SKM-1 treated with dmso at 0.1 percent for 144 hours (cell line): ENCODE measurements at regions not wholly inside any gene's neighbourhood (a gene's known extent, or its start where the extent isn't known, plus 50 kb on each side); places are given as distances from the start of the nearest gene placed in this dataset.
"Not testable (repeated sequence)": the region's sequence is repeated elsewhere in the genome, so short reads cannot be mapped to it uniquely, and the experiment has no call there.

Experiments used
- DNase-seq: peaks from one replicate; lab custom pipeline; 2025; ENCODE audit not compliant: unreplicated experiment; lab: John Stamatoyannopoulos, UW

DNA sequence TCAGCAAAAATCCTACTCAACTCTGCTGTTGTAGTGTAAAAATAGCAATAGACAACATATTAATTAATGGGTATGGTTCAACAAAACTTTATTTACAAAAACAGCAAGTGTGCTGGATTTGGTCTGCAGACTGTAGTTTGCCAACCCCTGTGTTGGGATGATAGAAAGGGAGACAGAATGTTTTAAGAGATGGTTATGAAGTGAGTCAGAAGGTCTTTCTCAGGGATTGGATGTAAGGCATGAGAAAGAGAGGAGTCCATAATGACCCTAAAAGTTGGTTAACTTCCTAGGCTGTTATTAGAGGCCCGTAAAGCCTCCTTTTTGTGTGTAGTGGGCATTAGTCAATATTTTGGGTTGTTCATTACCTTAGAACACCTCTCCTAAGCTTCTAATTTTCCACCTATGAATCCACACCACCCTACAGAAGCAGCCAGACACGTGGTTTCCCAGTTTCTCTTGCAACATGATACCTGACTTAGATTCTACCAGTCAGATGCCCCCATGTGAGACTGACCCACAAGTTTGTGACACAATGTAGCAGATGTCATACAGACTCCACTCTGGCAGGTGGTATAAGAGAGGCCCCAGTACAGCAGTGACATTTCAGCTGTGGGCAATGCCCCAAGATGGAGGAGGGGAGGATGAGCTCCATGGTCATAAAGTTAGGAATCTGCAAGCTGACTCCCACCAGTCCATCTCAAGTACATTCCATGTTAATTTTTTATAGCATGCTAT lies 1015.6 kb downstream of the KCNMA1 start:
- no peak for DNase-seq

DNA sequence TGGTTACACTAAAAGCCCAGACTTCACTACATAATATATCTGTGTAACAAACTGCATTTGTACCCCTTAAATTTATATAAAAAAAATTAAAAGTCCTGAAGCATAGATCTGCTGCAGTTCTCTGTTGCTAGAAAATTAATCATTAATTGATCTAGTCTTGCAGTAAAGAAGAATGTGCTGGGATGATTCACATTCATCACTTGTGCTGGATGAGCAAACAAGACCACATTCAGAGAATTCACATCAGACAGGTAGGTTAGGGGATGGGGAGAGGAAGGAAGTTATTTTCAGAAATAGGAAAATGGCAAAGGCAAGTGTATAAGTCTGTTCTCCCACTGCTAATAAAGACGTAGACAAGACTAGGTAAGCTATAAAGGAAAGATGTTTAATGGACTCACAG lies 1019.0 kb downstream of the KCNMA1 start:
- no peak for DNase-seq

DNA sequence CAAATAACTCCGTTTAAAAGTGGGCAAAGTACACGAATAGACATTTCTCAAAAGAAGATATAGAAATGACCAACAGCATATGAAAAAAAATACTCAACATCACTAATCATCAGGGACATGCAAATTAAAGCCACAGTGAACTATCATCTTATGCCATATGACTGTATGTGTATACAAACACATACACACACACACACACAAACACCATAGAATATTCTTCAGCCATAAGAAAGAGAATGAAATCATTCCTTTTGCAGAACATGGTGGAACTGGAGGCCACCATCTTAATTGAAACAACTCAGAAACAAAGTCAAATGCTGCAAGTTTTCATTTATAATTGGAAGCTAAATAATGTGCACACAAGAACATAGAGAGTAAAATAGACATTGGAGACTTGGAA lies 1019.4 kb downstream of the KCNMA1 start:
- DNase-seq, result no peak

DNA sequence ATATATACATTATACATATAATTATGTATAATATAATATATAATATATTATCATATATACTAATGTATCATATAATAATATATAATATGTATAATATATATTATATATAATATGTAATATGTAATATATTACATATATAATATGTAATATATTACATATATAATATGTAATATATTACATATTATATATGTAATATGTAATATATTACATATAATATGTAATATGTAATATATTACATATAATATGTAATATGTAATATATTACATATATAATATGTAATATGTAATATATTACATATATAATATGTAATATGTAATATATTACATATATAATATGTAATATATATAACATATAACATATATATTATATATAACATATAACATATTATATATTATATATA lies 1020.9 kb downstream of the KCNMA1 start:
- DNase-seq, result not testable (repeated sequence)

DNA sequence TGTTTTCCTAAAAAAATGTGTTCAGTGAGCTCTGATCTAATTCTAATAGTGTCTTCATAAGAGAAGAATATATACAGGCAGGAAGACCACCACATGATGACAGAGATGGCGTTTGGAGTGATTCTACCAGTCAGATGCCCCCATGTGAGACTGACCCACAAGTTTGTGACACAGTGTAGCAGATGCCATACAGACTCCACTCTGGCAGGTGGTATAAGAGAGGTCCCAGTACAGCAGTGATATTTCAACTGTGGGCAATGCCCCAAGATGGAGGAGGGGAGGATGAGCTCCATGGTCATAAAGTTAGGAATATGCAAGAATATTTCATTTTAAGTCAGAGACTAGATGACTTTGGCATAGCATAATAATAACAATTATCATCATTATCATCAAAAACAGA lies 1022.6 kb downstream of the KCNMA1 start:
- DNase-seq, result no peak
